ENCODE measurements at regions not wholly inside any gene's neighbourhood (a gene's known extent, or its start where the extent isn't known, plus 50 kb on each side); places are given as distances from the start of the nearest gene placed in this dataset.

GRCh38 chr2:133674433-133675331, 106.4 kb upstream of the NCKAP5 start:
- DNase-seq (ENCODE audit: low read depth) = peak; percentile 95
- no peak for TF ChIP-seq CTCF (conservative IDR thresholded peaks at IDR 0.05; ENCODE audit: low read length)
- peak overlapping the region; percentile 58 for H3K4me3 ChIP-seq (ENCODE audit: low read length)

- TF ChIP-seq CTCF (conservative IDR thresholded peaks at IDR 0.05; ENCODE audit: low read length) = no peak
- no peak overlapping the region for H3K4me3 ChIP-seq (ENCODE audit: low read length)
- peak; percentile 88 for DNase-seq (ENCODE audit: low read depth)
Measured at GRCh38 chr2:133676392-133677130, 108.3 kb upstream of the NCKAP5 start.

GRCh38 chr2:133680343-133681049, 112.2 kb upstream of the NCKAP5 start:
- no peak overlapping the region for H3K4me3 ChIP-seq (ENCODE audit: low read length)
- no peak for DNase-seq (ENCODE audit: low read depth)
- 0 out of 2 replicates have a peak, but pooled peaks have one; percentile 13 for TF ChIP-seq CTCF (conservative IDR thresholded peaks at IDR 0.05; ENCODE audit: low read length)

- no peak for DNase-seq (ENCODE audit: low read depth)
- no peak for TF ChIP-seq CTCF (conservative IDR thresholded peaks at IDR 0.05; ENCODE audit: low read length)
- no peak overlapping the region for H3K4me3 ChIP-seq (ENCODE audit: low read length)
Measured at GRCh38 chr2:133682347-133682746, 114.1 kb upstream of the NCKAP5 start.

GRCh38 chr2:133682906-133683305, 114.6 kb upstream of the NCKAP5 start:
- DNase-seq (ENCODE audit: low read depth) = no peak
- no peak overlapping the region for H3K4me3 ChIP-seq (ENCODE audit: low read length)
- no peak for TF ChIP-seq CTCF (conservative IDR thresholded peaks at IDR 0.05; ENCODE audit: low read length)

- H3K4me3 ChIP-seq (ENCODE audit: low read length) = no peak overlapping the region
- DNase-seq (ENCODE audit: low read depth) = no peak
- no peak for TF ChIP-seq CTCF (conservative IDR thresholded peaks at IDR 0.05; ENCODE audit: low read length)
Measured at GRCh38 chr2:133685636-133686215, 117.5 kb upstream of the NCKAP5 start.
